IPS-NIHi7 (cell line): ENCODE measurements at regions not wholly inside any gene's neighbourhood (a gene's known extent, or its start where the extent isn't known, plus 50 kb on each side); places are given as distances from the start of the nearest gene placed in this dataset.

Source experiments
- DNase-seq: peaks from one replicate; pipeline ENCODE4 v3.0.0; 2012; ENCODE audit warnings: mixed read lengths; ENCODE audit errors: extremely low spot score

- DNase-seq: no peak
These were observed 51.0 kb upstream of the VEGFC start for GRCh38 chr4:176843710-176844109.

- DNase-seq: no peak
These were observed 51.7 kb upstream of the VEGFC start for GRCh38 chr4:176844448-176844847.

GRCh38 chr4:176845636-176846035 lies 52.9 kb upstream of the VEGFC start:
- no peak for DNase-seq

- no peak for DNase-seq
These were observed 56.4 kb upstream of the VEGFC start for GRCh38 chr4:176849076-176849475.

GRCh38 chr4:176850436-176850835 lies 57.7 kb upstream of the VEGFC start:
- DNase-seq: no peak

- DNase-seq: no peak
These were observed 63.7 kb upstream of the VEGFC start for GRCh38 chr4:176856421-176856820.

- no peak for DNase-seq
These were observed 66.1 kb upstream of the VEGFC start for GRCh38 chr4:176858839-176859238.

GRCh38 chr4:176864238-176864637 lies 71.5 kb upstream of the VEGFC start:
- no peak for DNase-seq

GRCh38 chr4:176868676-176869075 lies 76.0 kb upstream of the VEGFC start:
- DNase-seq: no peak

- DNase-seq: no peak
These were observed 79.7 kb upstream of the VEGFC start for GRCh38 chr4:176872461-176872860.

- no peak for DNase-seq
These were observed 82.2 kb upstream of the VEGFC start for GRCh38 chr4:176874721-176875445.

GRCh38 chr4:176875446-176875930 lies 82.8 kb upstream of the VEGFC start:
- DNase-seq: no peak

- DNase-seq: no peak
These were observed 86.8 kb upstream of the VEGFC start for GRCh38 chr4:176879380-176880116.

- DNase-seq: no peak
These were observed 89.5 kb upstream of the VEGFC start for GRCh38 chr4:176882206-176882605.

- DNase-seq: no peak
These were observed 90.4 kb upstream of the VEGFC start for GRCh38 chr4:176883108-176883550.

GRCh38 chr4:176883681-176884418 lies 91.1 kb upstream of the VEGFC start:
- no peak for DNase-seq

- DNase-seq: no peak
These were observed 92.5 kb upstream of the VEGFC start for GRCh38 chr4:176885224-176885623.

GRCh38 chr4:176886135-176886534 lies 93.4 kb upstream of the VEGFC start:
- no peak for DNase-seq

GRCh38 chr4:176889776-176890175 lies 97.1 kb upstream of the VEGFC start:
- DNase-seq: no peak

GRCh38 chr4:176894498-176894897 lies 101.8 kb upstream of the VEGFC start:
- DNase-seq: no peak

GRCh38 chr4:176896211-176896610 lies 103.5 kb upstream of the VEGFC start:
- no peak for DNase-seq

- no peak for DNase-seq
These were observed 104.5 kb upstream of the VEGFC start for GRCh38 chr4:176897226-176897625.
